HEK293 (cell line): ENCODE measurements at regions not wholly inside any gene's neighbourhood (a gene's known extent, or its start where the extent isn't known, plus 50 kb on each side); places are given as distances from the start of the nearest gene placed in this dataset.

Source experiments
- CTCF ChIA-PET: fragments of 350-600 bp; formaldehyde crosslinking; extraction: SDS; loops from one replicate; lab custom pipeline; 2021; ENCODE audit warnings: antibody characterized with exemption; lab: Yijun Ruan, JAX
- POLR2A ChIA-PET: fragments of 300-600 bp; formaldehyde crosslinking; extraction: SDS; loops from one replicate; lab custom pipeline; 2020; ENCODE audit warnings: antibody characterized with exemption, inconsistent platforms; lab: Yijun Ruan, JAX
- H3K27ac ChIP-seq: fragments of 200-500 bp; sonication (Bioruptor generic); 2 replicates; pipeline ENCODE4 v1.5.1; 2014; ENCODE audit warnings: low read depth, low read length, control low read depth, inconsistent platforms; ENCODE audit errors: extremely low read depth
- H3K36me3 ChIP-seq, 2 experiments: fragments of 200-500 bp in 1 of 2; sonication (Bioruptor generic) in 1 of 2; 1 replicate in 1 of 2; 2 replicates in 1 of 2; pipeline ENCODE4 v1.5.1; 2014 to 2017; ENCODE audit warnings: inconsistent platforms in 2 of 2, low read length in 2 of 2; ENCODE audit not compliant: control insufficient read depth in 2 of 2, insufficient read depth in 1 of 2
- H3K4me1 ChIP-seq: fragments of 200-500 bp; sonication (Bioruptor generic); 2 replicates; pipeline ENCODE4 v1.5.1; 2014; ENCODE audit warnings: mild to moderate bottlenecking, low read length, inconsistent platforms; ENCODE audit not compliant: control insufficient read depth, insufficient read depth
- H3K4me3 ChIP-seq: 2 replicates; pipeline ENCODE4 v1.5.1; 2011; ENCODE audit warnings: low read depth, mild to moderate bottlenecking, control low read depth, low read length, moderate library complexity
- H3K9me3 ChIP-seq: fragments of 200-500 bp; sonication (Bioruptor generic); 2 replicates; pipeline ENCODE4 v1.5.1; 2014; ENCODE audit warnings: low read depth, low read length, inconsistent platforms; ENCODE audit not compliant: control insufficient read depth, insufficient read depth
- HOXA7 ChIP-seq: sonication (generic); formaldehyde crosslinking; IDR thresholded peaks from 2 replicates; pipeline ENCODE4 v1.8.1; 2022; ENCODE audit warnings: missing genetic modification reagents, borderline replicate concordance
- RBAK ChIP-seq: fragments of 450-650 bp; formaldehyde crosslinking; IDR thresholded peaks from 2 replicates; pipeline ENCODE4 v1.5.1; 2016; ENCODE audit warnings: missing biosample characterization, missing genetic modification characterization
- ZBTB8A ChIP-seq: fragments of 450-650 bp; formaldehyde crosslinking; IDR thresholded peaks from 2 replicates; pipeline ENCODE4 v1.5.1; 2016; ENCODE audit warnings: missing biosample characterization, missing genetic modification characterization
- ZFP41 ChIP-seq: fragments of 450-650 bp; formaldehyde crosslinking; IDR thresholded peaks from 2 replicates; pipeline ENCODE4 v1.5.1; 2016; ENCODE audit warnings: missing biosample characterization, missing genetic modification characterization, borderline replicate concordance
- ZNF324 ChIP-seq: fragments of 450-650 bp; formaldehyde crosslinking; IDR thresholded peaks from 2 replicates; pipeline ENCODE4 v1.5.1; 2016; ENCODE audit warnings: missing biosample characterization, missing genetic modification characterization
- ZNF354C ChIP-seq: fragments of 450-650 bp; formaldehyde crosslinking; IDR thresholded peaks from 2 replicates; pipeline ENCODE4 v1.5.1; 2016; ENCODE audit warnings: missing biosample characterization, missing genetic modification characterization, low read depth, borderline replicate concordance
- ZNF571 ChIP-seq: fragments of 450-650 bp; formaldehyde crosslinking; IDR thresholded peaks from 2 replicates; pipeline ENCODE4 v1.5.0; 2017; ENCODE audit warnings: missing biosample characterization, missing genetic modification characterization
- ZNF747 ChIP-seq: fragments of 450-650 bp; formaldehyde crosslinking; IDR thresholded peaks from 2 replicates; pipeline ENCODE4 v1.5.1; 2016; ENCODE audit warnings: missing biosample characterization, missing genetic modification characterization
- ZNF768 ChIP-seq: fragments of 450-650 bp; formaldehyde crosslinking; IDR thresholded peaks from 2 replicates; pipeline ENCODE4 v1.5.1; 2018; ENCODE audit warnings: missing biosample characterization, mild to moderate bottlenecking, missing genetic modification characterization
- ZNF777 ChIP-seq: fragments of 450-650 bp; formaldehyde crosslinking; IDR thresholded peaks from 2 replicates; pipeline ENCODE4 v1.5.1; 2017; ENCODE audit warnings: missing biosample characterization, missing genetic modification characterization, borderline replicate concordance
- TF ChIP-seq, protein P1 (sequence below): fragments of 450-650 bp; formaldehyde crosslinking; IDR thresholded peaks from 2 replicates; pipeline ENCODE4 v1.5.1; 2016; ENCODE audit warnings: missing biosample characterization, missing genetic modification characterization
- TF ChIP-seq, protein P2 (sequence below): fragments of 450-650 bp; formaldehyde crosslinking; IDR thresholded peaks from 2 replicates; pipeline ENCODE4 v1.5.1; 2016; ENCODE audit warnings: missing biosample characterization, missing genetic modification characterization, borderline replicate concordance
- TF ChIP-seq, protein P3 (sequence below): fragments of 450-650 bp; formaldehyde crosslinking; conservative IDR thresholded peaks from 2 replicates; pipeline ENCODE4 v1.5.1; 2016; ENCODE audit warnings: low read depth, missing biosample characterization, missing genetic modification characterization
- TF ChIP-seq, protein P4 (sequence below): IDR thresholded peaks from 2 replicates; pipeline ENCODE4 v1.6.1; 2011; ENCODE audit warnings: mild to moderate bottlenecking, low read depth, low read length, borderline replicate concordance
- TF ChIP-seq, protein P5 (sequence below): fragments of 450-650 bp; formaldehyde crosslinking; IDR thresholded peaks from 2 replicates; pipeline ENCODE4 v1.5.1; 2016; ENCODE audit warnings: missing biosample characterization, missing genetic modification characterization
- TF ChIP-seq, protein P6 (sequence below): fragments of 450-650 bp; formaldehyde crosslinking; optimal IDR thresholded peaks from 2 replicates; pipeline ENCODE3; 2016; ENCODE audit warnings: missing biosample characterization, mild to moderate bottlenecking, missing genetic modification characterization

DNA sequence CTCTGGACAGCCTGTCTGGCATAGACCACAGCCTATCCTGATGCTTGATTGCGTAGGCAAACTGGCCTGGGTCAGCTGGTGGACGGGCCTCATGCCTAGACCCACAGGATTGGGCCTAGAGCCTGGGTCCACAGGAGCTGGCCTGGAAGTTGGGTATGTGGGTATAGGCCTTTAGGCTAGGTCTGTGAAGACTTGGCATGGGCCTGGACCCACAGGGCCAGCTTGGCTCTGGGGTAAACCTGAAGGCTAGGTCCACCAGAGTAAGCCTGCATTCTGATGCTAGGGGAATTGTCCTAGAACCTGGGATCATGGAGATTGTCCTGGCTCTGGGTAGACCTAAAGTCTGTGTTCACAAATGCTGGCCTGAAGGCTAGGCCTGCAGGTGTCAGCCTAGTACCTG is 1293.7 kb downstream of the CNTNAP5 start (continued):
- TF ChIP-seq ZNF777 (tag by site-specific recombination), result no peak

DNA sequence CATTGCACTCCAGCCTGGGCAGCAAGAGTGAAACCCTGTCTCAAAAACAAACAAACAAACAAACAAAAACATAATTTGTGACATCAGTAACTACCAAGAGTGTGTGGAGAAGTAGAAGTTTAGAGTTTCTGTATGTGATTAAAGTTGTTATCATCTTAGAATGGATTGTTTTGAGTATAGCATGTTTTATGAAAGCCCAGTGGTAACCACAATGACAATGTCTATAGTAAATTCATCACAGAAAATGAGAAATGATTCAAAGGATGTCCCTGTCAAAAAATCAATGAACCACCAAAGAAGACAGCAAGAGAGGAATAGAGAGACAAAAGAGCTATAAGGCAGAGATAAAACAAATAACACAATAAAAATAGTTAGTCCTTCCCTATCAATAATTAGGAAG is 1299.2 kb downstream of the CNTNAP5 start:
- TF ChIP-seq RBAK (tag by site-specific recombination) (no peak), HOXA7 (CRISPR knock-in tag) (no peak), ZNF354C (tag by site-specific recombination) (no peak), ZFP41 (tag by site-specific recombination) (no peak), ZNF747 (tag by site-specific recombination) (no peak), ZNF324 (tag by site-specific recombination) (no peak), ZNF768 (tag by site-specific recombination) (no peak), ZNF571 (tag by site-specific recombination) (no peak)
- TF ChIP-seq, protein P1, sequence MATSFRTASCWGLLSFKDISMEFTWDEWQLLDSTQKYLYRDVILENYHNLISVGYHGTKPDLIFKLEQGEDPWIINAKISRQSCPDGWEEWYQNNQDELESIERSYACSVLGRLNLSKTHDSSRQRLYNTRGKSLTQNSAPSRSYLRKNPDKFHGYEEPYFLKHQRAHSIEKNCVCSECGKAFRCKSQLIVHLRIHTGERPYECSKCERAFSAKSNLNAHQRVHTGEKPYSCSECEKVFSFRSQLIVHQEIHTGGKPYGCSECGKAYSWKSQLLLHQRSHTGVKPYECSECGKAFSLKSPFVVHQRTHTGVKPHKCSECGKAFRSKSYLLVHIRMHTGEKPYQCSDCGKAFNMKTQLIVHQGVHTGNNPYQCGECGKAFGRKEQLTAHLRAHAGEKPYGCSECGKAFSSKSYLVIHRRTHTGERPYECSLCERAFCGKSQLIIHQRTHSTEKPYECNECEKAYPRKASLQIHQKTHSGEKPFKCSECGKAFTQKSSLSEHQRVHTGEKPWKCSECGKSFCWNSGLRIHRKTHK, result no peak
- TF ChIP-seq, protein P2, sequence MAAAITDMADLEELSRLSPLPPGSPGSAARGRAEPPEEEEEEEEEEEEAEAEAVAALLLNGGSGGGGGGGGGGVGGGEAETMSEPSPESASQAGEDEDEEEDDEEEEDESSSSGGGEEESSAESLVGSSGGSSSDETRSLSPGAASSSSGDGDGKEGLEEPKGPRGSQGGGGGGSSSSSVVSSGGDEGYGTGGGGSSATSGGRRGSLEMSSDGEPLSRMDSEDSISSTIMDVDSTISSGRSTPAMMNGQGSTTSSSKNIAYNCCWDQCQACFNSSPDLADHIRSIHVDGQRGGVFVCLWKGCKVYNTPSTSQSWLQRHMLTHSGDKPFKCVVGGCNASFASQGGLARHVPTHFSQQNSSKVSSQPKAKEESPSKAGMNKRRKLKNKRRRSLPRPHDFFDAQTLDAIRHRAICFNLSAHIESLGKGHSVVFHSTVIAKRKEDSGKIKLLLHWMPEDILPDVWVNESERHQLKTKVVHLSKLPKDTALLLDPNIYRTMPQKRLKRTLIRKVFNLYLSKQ (tag by site-specific recombination), result no peak
- TF ChIP-seq, protein P3, sequence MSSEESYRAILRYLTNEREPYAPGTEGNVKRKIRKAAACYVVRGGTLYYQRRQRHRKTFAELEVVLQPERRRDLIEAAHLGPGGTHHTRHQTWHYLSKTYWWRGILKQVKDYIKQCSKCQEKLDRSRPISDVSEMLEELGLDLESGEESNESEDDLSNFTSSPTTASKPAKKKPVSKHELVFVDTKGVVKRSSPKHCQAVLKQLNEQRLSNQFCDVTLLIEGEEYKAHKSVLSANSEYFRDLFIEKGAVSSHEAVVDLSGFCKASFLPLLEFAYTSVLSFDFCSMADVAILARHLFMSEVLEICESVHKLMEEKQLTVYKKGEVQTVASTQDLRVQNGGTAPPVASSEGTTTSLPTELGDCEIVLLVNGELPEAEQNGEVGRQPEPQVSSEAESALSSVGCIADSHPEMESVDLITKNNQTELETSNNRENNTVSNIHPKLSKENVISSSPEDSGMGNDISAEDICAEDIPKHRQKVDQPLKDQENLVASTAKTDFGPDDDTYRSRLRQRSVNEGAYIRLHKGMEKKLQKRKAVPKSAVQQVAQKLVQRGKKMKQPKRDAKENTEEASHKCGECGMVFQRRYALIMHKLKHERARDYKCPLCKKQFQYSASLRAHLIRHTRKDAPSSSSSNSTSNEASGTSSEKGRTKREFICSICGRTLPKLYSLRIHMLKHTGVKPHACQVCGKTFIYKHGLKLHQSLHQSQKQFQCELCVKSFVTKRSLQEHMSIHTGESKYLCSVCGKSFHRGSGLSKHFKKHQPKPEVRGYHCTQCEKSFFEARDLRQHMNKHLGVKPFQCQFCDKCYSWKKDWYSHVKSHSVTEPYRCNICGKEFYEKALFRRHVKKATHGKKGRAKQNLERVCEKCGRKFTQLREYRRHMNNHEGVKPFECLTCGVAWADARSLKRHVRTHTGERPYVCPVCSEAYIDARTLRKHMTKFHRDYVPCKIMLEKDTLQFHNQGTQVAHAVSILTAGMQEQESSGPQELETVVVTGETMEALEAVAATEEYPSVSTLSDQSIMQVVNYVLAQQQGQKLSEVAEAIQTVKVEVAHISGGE (tag by site-specific recombination), result no peak
- TF ChIP-seq, protein P4, sequence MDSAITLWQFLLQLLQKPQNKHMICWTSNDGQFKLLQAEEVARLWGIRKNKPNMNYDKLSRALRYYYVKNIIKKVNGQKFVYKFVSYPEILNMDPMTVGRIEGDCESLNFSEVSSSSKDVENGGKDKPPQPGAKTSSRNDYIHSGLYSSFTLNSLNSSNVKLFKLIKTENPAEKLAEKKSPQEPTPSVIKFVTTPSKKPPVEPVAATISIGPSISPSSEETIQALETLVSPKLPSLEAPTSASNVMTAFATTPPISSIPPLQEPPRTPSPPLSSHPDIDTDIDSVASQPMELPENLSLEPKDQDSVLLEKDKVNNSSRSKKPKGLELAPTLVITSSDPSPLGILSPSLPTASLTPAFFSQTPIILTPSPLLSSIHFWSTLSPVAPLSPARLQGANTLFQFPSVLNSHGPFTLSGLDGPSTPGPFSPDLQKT, result no peak
- TF ChIP-seq, protein P5, sequence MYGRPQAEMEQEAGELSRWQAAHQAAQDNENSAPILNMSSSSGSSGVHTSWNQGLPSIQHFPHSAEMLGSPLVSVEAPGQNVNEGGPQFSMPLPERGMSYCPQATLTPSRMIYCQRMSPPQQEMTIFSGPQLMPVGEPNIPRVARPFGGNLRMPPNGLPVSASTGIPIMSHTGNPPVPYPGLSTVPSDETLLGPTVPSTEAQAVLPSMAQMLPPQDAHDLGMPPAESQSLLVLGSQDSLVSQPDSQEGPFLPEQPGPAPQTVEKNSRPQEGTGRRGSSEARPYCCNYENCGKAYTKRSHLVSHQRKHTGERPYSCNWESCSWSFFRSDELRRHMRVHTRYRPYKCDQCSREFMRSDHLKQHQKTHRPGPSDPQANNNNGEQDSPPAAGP (tag by site-specific recombination), result no peak
- no peaks in the 10 kb centered on the region for H3K9me3 ChIP-seq
- no peak overlapping the region for H3K27ac ChIP-seq
- no peaks in the 10 kb centered on the region for H3K36me3 ChIP-seq
- CTCF ChIA-PET, result interaction anchor here (0.6 kb wide), 1 partner anchor 97 kb away, joined by 3 read pairs; no protein-coding TSS in a partner anchor
- no peaks in the 10 kb centered on the region for H3K4me1 ChIP-seq
- H3K4me3 ChIP-seq, result no peak overlapping the region
- POLR2A ChIA-PET, result no interaction called here

DNA sequence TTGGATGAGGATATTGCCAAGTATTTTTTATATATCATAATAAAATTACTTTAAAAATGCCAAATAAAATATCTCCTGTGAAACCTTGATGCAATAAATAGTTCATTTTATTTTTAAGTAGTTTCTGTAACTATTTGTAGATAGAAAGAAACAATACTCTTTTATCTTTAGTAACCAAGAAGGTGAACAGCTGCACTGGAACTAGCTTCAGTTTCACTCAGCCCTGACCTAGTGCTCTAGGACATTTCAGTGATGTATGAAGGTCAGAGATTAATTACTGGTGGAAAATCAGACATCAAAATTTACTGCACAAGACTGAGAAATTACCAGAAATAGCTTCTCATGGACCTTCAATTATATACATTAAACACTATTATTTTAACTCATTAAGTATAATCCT is 1305.0 kb downstream of the CNTNAP5 start:
- POLR2A ChIA-PET, result no interaction called here
- H3K27ac ChIP-seq, result no peak overlapping the region
- H3K9me3 ChIP-seq, result no peaks in the 10 kb centered on the region
- no peaks in the 10 kb centered on the region for H3K36me3 ChIP-seq
- no peaks in the 10 kb centered on the region for H3K4me1 ChIP-seq
- no peak for TF ChIP-seq ZBTB8A
- TF ChIP-seq, protein P6, sequence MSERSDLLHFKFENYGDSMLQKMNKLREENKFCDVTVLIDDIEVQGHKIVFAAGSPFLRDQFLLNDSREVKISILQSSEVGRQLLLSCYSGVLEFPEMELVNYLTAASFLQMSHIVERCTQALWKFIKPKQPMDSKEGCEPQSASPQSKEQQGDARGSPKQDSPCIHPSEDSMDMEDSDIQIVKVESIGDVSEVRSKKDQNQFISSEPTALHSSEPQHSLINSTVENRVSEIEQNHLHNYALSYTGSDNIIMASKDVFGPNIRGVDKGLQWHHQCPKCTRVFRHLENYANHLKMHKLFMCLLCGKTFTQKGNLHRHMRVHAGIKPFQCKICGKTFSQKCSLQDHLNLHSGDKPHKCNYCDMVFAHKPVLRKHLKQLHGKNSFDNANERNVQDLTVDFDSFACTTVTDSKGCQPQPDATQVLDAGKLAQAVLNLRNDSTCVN, result no peak
- CTCF ChIA-PET, result no interaction called here
- H3K4me3 ChIP-seq, result no peak overlapping the region
